KOPT-K1 (cell line): ENCODE measurements at regions not wholly inside any gene's neighbourhood (a gene's known extent, or its start where the extent isn't known, plus 50 kb on each side); places are given as distances from the start of the nearest gene placed in this dataset.

Experiments
- H3K27ac ChIP-seq: fragments of 200-600 bp; sonication (generic); 2 replicates; pipeline ENCODE4 v1.5.1; 2016; ENCODE audit warnings: antibody characterized with exemption, mild to moderate bottlenecking, low read depth, low read length; ENCODE audit not compliant: poor library complexity, severe bottlenecking
- H3K36me3 ChIP-seq: fragments of 200-600 bp; sonication (generic); 2 replicates; pipeline ENCODE4 v1.5.1; 2017; ENCODE audit warnings: antibody characterized with exemption, mild to moderate bottlenecking, low read length, moderate library complexity; ENCODE audit not compliant: insufficient read depth
- H3K9me3 ChIP-seq: fragments of 200-600 bp; sonication (generic); 2 replicates; pipeline ENCODE4 v1.5.1; 2017; ENCODE audit warnings: antibody characterized with exemption, low read length, mild to moderate bottlenecking; ENCODE audit not compliant: insufficient read depth, poor library complexity, severe bottlenecking

- no peaks in the 10 kb centered on the region for H3K9me3 ChIP-seq
- H3K36me3 ChIP-seq, result no peaks in the 10 kb centered on the region
- no peak overlapping the region for H3K27ac ChIP-seq
These were observed 165.4 kb upstream of the DCBLD2 start for GRCh38 chr3:99066863-99067262.

- Histone ChIP-seq H3K36me3 (no peaks in the 10 kb centered on the region), H3K27ac (no peak overlapping the region), H3K9me3 (no peaks in the 10 kb centered on the region)
These were observed 147.7 kb upstream of the DCBLD2 start for GRCh38 chr3:99049164-99049563.

GRCh38 chr3:99041747-99042146 lies 140.3 kb upstream of the DCBLD2 start:
- no peaks in the 10 kb centered on the region for H3K36me3 ChIP-seq
- H3K9me3 ChIP-seq, result no peaks in the 10 kb centered on the region
- no peak overlapping the region for H3K27ac ChIP-seq

- Histone ChIP-seq H3K9me3 (no peaks in the 10 kb centered on the region), H3K27ac (no peak overlapping the region), H3K36me3 (no peaks in the 10 kb centered on the region)
These were observed 130.3 kb upstream of the DCBLD2 start for GRCh38 chr3:99031778-99032177.

- no peaks in the 10 kb centered on the region for H3K36me3 ChIP-seq
- no peak overlapping the region for H3K27ac ChIP-seq
- no peaks in the 10 kb centered on the region for H3K9me3 ChIP-seq
These were observed 122.2 kb upstream of the DCBLD2 start for GRCh38 chr3:99023590-99024192.

- no peak overlapping the region for H3K27ac ChIP-seq
- H3K36me3 ChIP-seq, result no peaks in the 10 kb centered on the region
- no peaks in the 10 kb centered on the region for H3K9me3 ChIP-seq
These were observed 120.0 kb upstream of the DCBLD2 start for GRCh38 chr3:99021466-99021865.

- Histone ChIP-seq H3K27ac (no peak overlapping the region), H3K9me3 (no peaks in the 10 kb centered on the region), H3K36me3 (no peaks in the 10 kb centered on the region)
These were observed 115.0 kb upstream of the DCBLD2 start for GRCh38 chr3:99016452-99016851.

GRCh38 chr3:99013777-99014315 lies 112.4 kb upstream of the DCBLD2 start:
- Histone ChIP-seq H3K9me3 (no peaks in the 10 kb centered on the region), H3K36me3 (no peaks in the 10 kb centered on the region), H3K27ac (no peak overlapping the region)

GRCh38 chr3:99013077-99013476 lies 111.6 kb upstream of the DCBLD2 start:
- Histone ChIP-seq H3K27ac (no peak overlapping the region), H3K9me3 (no peaks in the 10 kb centered on the region)

GRCh38 chr3:99012051-99012450 lies 110.6 kb upstream of the DCBLD2 start:
- Histone ChIP-seq H3K27ac (no peak overlapping the region), H3K36me3 (no peaks in the 10 kb centered on the region)

More at GRCh38 chr3:99013077-99013476, 111.6 kb upstream of the DCBLD2 start:
- H3K36me3 ChIP-seq, result no peaks in the 10 kb centered on the region

GRCh38 chr3:99009851-99010250 lies 108.4 kb upstream of the DCBLD2 start:
- H3K9me3 ChIP-seq, result no peaks in the 10 kb centered on the region
- H3K36me3 ChIP-seq, result no peaks in the 10 kb centered on the region
- no peak overlapping the region for H3K27ac ChIP-seq

More at GRCh38 chr3:99012051-99012450, 110.6 kb upstream of the DCBLD2 start:
- H3K9me3 ChIP-seq, result no peaks in the 10 kb centered on the region

- H3K27ac ChIP-seq, result no peak overlapping the region
- no peaks in the 10 kb centered on the region for H3K36me3 ChIP-seq
- H3K9me3 ChIP-seq, result no peaks in the 10 kb centered on the region
These were observed 105.2 kb upstream of the DCBLD2 start for GRCh38 chr3:99006686-99007085.

- Histone ChIP-seq H3K36me3 (no peaks in the 10 kb centered on the region), H3K27ac (no peak overlapping the region), H3K9me3 (no peaks in the 10 kb centered on the region)
These were observed 98.2 kb upstream of the DCBLD2 start for GRCh38 chr3:98999675-99000074.

- H3K27ac ChIP-seq, result no peak overlapping the region
- no peaks in the 10 kb centered on the region for H3K9me3 ChIP-seq
- H3K36me3 ChIP-seq, result no peaks in the 10 kb centered on the region
These were observed 92.8 kb upstream of the DCBLD2 start for GRCh38 chr3:98994128-98994762.

GRCh38 chr3:98991393-98991792 lies 89.9 kb upstream of the DCBLD2 start:
- H3K9me3 ChIP-seq, result no peaks in the 10 kb centered on the region
- H3K36me3 ChIP-seq, result no peaks in the 10 kb centered on the region
- H3K27ac ChIP-seq, result no peak overlapping the region

GRCh38 chr3:98990657-98991056 lies 89.2 kb upstream of the DCBLD2 start:
- Histone ChIP-seq H3K27ac (no peak overlapping the region), H3K9me3 (no peaks in the 10 kb centered on the region), H3K36me3 (no peaks in the 10 kb centered on the region)
